NCI-H146 treated with DMSO at 0.1 percent for 48 hours (cell line): ENCODE measurements at regions not wholly inside any gene's neighbourhood (a gene's known extent, or its start where the extent isn't known, plus 50 kb on each side); places are given as distances from the start of the nearest gene placed in this dataset.

Experiments used
- DNase-seq: peaks from one replicate; lab custom pipeline; 2025; ENCODE audit not compliant: unreplicated experiment; lab: John Stamatoyannopoulos, UW

DNA sequence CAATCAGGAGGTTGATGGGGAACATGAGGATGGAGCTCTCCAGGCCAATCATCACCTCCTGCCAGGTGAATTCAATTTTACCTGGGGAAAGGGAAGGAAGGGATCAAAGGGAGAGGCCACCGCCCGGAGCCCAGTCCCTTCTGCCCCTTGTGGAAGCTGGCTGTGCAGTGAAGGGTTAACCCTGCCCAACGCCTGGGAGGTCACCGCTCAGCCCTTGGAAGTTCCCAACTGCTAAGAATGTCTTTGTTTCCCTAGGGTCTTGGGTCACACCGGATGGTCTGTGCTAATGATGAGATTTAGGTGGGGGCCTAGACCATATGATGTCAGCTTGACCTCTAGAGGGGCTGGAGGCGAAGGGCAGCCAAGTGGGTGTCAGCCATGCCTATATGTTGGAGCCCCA, 52.1 kb upstream of the GCSH start:
- DNase-seq: no peak
